A673 (cell line): ENCODE measurements at regions not wholly inside any gene's neighbourhood (a gene's known extent, or its start where the extent isn't known, plus 50 kb on each side); places are given as distances from the start of the nearest gene placed in this dataset.

Experiments used
- BruUV-seq: library from RNA; stranded (reverse); fragments of 400-500 nt; replicated peaks from 2 replicates; lab custom pipeline; 2021; lab: Mats Ljungman, UMichigan
- CTCF ChIA-PET: fragments of 300-600 bp; sonication (Branson Sonifier 250); formaldehyde crosslinking; loops from one replicate; lab custom pipeline; 2022; ENCODE audit warnings: antibody characterized with exemption; lab: Charles Lee
- POLR2A ChIA-PET: fragments of 300-600 bp; sonication (Branson Sonifier 250); formaldehyde crosslinking; loops from one replicate; lab custom pipeline; 2022; ENCODE audit warnings: antibody characterized with exemption; ENCODE audit not compliant: low non-redundant PET; lab: Charles Lee
- DNase-seq: peaks from one replicate; pipeline ENCODE4 v3.0.0-alpha.2; 2015; ENCODE audit warnings: low spot score
- H3K27ac ChIP-seq: fragments of 200-600 bp; sonication (generic); 2 replicates; pipeline ENCODE4 v1.5.1; 2016; ENCODE audit warnings: mixed run types, low read depth, mild to moderate bottlenecking, mixed read lengths, antibody characterized with exemption, low read length; ENCODE audit not compliant: poor library complexity, severe bottlenecking
- H3K27me3 ChIP-seq: fragments of 200-600 bp; sonication (generic); replicated peaks from 2 replicates; pipeline ENCODE4 v1.6.1; 2017; ENCODE audit warnings: mixed run types, low read depth, mild to moderate bottlenecking, mixed read lengths, antibody characterized with exemption, low read length; ENCODE audit not compliant: insufficient read depth, poor library complexity
- H3K36me3 ChIP-seq: fragments of 200-600 bp; sonication (generic); 2 replicates; pipeline ENCODE4 v1.6.1; 2016; ENCODE audit warnings: mixed run types, mild to moderate bottlenecking, mixed read lengths, antibody characterized with exemption, low read length; ENCODE audit not compliant: insufficient read depth, poor library complexity, severe bottlenecking
- H3K4me1 ChIP-seq: fragments of 200-600 bp; sonication (generic); 2 replicates; pipeline ENCODE4 v1.6.1; 2017; ENCODE audit warnings: mixed run types, mild to moderate bottlenecking, mixed read lengths, antibody characterized with exemption, low read length; ENCODE audit not compliant: insufficient read depth, poor library complexity, severe bottlenecking
- H3K4me3 ChIP-seq: fragments of 200-600 bp; sonication (generic); 2 replicates; pipeline ENCODE4 v1.5.1; 2016; ENCODE audit warnings: low read depth, mixed run types, mild to moderate bottlenecking, mixed read lengths, low read length; ENCODE audit not compliant: poor library complexity, severe bottlenecking
- H3K9me3 ChIP-seq: fragments of 200-600 bp; sonication (generic); 2 replicates; pipeline ENCODE4 v1.6.1; 2016; ENCODE audit warnings: mixed run types, low read depth, mild to moderate bottlenecking, mixed read lengths, antibody characterized with exemption, low read length; ENCODE audit not compliant: poor library complexity, severe bottlenecking
- EZH2 ChIP-seq: fragments of 200-600 bp; sonication (generic); IDR thresholded peaks from 2 replicates; pipeline ENCODE4 v1.6.1; 2017; ENCODE audit warnings: borderline replicate concordance, low read depth, mild to moderate bottlenecking, mixed read lengths, antibody characterized with exemption, low read length; ENCODE audit not compliant: poor library complexity, severe bottlenecking
- intact Hi-C: fragments of 100-400 bp; cut with micrococcal nuclease; formaldehyde crosslinking; loops from one replicate; pipeline ENCODE4 v1.10.0; 2022; ENCODE audit not compliant: unreplicated experiment
- TF ChIP-seq, protein P1 (sequence below): fragments of 300-800, 200-600 bp; sonication (generic); conservative IDR thresholded peaks from 2 replicates; pipeline ENCODE4 v1.5.1; 2017; ENCODE audit warnings: low read depth, mild to moderate bottlenecking, antibody characterized with exemption, low read length, moderate library complexity, mixed read lengths

GRCh38 chrX:67780694-67781109 lies 236.9 kb downstream of the AR start:
- peaks cover 5% of the 10 kb centered on the region for H3K9me3 ChIP-seq
- POLR2A ChIA-PET: no interaction called here
- BruUV-seq: no TSS peak

GRCh38 chrX:67781132-67781531 lies 237.3 kb downstream of the AR start:
- intact Hi-C loops: no loop called here
- Histone ChIP-seq H3K9me3 (peaks cover 5% of the 10 kb centered on the region), H3K27me3 (no peaks in the 10 kb centered on the region), H3K36me3 (no peaks in the 10 kb centered on the region), H3K4me1 (no peaks in the 10 kb centered on the region), H3K4me3 (no peak overlapping the region), H3K27ac (no peak overlapping the region)
- no TSS peak for BruUV-seq
- ChIA-PET CTCF (no interaction called here), POLR2A (no interaction called here)
- no peak for DNase-seq
- TF ChIP-seq EZH2: no peak
- TF ChIP-seq, protein P1, sequence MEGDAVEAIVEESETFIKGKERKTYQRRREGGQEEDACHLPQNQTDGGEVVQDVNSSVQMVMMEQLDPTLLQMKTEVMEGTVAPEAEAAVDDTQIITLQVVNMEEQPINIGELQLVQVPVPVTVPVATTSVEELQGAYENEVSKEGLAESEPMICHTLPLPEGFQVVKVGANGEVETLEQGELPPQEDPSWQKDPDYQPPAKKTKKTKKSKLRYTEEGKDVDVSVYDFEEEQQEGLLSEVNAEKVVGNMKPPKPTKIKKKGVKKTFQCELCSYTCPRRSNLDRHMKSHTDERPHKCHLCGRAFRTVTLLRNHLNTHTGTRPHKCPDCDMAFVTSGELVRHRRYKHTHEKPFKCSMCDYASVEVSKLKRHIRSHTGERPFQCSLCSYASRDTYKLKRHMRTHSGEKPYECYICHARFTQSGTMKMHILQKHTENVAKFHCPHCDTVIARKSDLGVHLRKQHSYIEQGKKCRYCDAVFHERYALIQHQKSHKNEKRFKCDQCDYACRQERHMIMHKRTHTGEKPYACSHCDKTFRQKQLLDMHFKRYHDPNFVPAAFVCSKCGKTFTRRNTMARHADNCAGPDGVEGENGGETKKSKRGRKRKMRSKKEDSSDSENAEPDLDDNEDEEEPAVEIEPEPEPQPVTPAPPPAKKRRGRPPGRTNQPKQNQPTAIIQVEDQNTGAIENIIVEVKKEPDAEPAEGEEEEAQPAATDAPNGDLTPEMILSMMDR: no peak

More at GRCh38 chrX:67780694-67781109, 236.9 kb downstream of the AR start:
- no peak overlapping the region for H3K27ac ChIP-seq
- intact Hi-C loops: no loop called here
- TF ChIP-seq, protein P1: no peak
- no peak for TF ChIP-seq EZH2
- H3K36me3 ChIP-seq: no peaks in the 10 kb centered on the region
- H3K4me3 ChIP-seq: no peak overlapping the region
- CTCF ChIA-PET: no interaction called here
- no peaks in the 10 kb centered on the region for H3K27me3 ChIP-seq
- DNase-seq: peak; percentile 27
- H3K4me1 ChIP-seq: no peaks in the 10 kb centered on the region

- DNase-seq: no peak
- ChIA-PET POLR2A (no interaction called here), CTCF (no interaction called here)
- Histone ChIP-seq H3K4me3 (no peak overlapping the region), H3K36me3 (no peaks in the 10 kb centered on the region), H3K4me1 (no peaks in the 10 kb centered on the region), H3K27me3 (no peaks in the 10 kb centered on the region), H3K9me3 (no peaks in the 10 kb centered on the region), H3K27ac (no peak overlapping the region)
- BruUV-seq: no TSS peak
- intact Hi-C loops: no loop called here
- TF ChIP-seq, protein P1: no peak
- TF ChIP-seq EZH2: no peak
These were observed 240.9 kb downstream of the AR start for GRCh38 chrX:67784712-67785111.
